ENCODE measurements at regions not wholly inside any gene's neighbourhood (a gene's known extent, or its start where the extent isn't known, plus 50 kb on each side); places are given as distances from the start of the nearest gene placed in this dataset.

DNA sequence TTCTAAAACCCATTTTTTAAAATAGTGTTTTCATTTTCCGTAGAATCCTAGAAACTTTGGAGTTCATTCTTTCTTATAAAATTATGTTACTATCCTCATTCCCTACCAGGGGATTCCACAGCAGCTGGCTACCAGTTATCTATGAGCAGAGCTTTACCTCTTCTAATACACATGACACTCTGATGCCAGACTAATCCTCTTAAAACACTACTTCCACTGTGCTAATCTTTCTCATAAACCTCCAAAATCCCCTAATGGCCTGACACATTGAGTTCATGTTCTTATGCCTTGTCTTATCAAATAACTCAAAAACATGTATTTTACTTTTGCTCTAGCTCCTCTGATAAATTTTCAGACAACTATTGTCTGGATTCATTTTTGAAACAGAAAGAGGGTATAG is 633.6 kb upstream of the FTMT start:
- TF ChIP-seq, protein P1, sequence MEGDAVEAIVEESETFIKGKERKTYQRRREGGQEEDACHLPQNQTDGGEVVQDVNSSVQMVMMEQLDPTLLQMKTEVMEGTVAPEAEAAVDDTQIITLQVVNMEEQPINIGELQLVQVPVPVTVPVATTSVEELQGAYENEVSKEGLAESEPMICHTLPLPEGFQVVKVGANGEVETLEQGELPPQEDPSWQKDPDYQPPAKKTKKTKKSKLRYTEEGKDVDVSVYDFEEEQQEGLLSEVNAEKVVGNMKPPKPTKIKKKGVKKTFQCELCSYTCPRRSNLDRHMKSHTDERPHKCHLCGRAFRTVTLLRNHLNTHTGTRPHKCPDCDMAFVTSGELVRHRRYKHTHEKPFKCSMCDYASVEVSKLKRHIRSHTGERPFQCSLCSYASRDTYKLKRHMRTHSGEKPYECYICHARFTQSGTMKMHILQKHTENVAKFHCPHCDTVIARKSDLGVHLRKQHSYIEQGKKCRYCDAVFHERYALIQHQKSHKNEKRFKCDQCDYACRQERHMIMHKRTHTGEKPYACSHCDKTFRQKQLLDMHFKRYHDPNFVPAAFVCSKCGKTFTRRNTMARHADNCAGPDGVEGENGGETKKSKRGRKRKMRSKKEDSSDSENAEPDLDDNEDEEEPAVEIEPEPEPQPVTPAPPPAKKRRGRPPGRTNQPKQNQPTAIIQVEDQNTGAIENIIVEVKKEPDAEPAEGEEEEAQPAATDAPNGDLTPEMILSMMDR (IDR thresholded peaks at IDR 0.05; ENCODE audit: low read depth, low read length): no peak
- no peak overlapping the region for H3K4me3 ChIP-seq (ENCODE audit: low read depth, low read length)

DNA sequence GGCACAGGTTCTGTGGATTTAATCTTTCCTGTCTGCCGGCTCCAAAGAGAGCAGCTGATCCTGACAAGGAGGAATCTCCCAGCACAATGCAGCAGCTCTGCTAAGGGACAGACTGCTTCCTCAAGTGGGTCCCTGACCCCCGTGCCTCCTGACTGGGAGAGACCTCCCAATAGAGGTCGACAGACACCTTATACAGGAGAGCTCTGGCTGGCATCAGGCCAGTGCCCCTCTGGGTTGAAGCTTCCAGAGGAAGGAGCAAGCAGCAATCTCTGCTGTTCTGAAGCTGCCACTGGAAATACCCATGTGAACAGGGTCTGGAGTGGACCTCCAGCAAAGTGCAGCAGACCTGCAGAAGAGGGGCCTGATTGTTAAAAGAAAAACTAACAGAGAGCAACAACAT is 630.2 kb upstream of the FTMT start:
- TF ChIP-seq, protein P1 (IDR thresholded peaks at IDR 0.05; ENCODE audit: low read depth, low read length): no peak
- no peak overlapping the region for H3K4me3 ChIP-seq (ENCODE audit: low read depth, low read length)

DNA sequence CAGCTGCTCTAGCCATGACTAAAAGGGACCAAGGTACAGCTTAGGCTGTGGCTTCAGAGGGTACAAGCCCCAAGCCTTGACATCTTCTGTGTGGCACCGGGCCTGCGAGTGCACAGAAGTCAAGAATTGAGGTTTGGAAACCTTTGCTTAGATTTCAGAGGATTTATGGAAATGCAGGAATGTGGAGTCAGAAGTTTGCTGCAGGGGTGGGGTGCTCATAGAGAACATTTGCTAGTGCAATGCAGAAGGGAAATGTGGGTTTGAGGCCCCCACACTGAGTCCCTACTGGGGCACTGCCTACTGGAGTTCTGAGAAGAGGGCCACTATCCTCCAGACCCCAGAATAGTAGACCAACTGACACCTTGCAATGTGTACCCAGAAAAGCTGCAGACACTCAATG is 624.9 kb upstream of the FTMT start:
- TF ChIP-seq, protein P1 (IDR thresholded peaks at IDR 0.05; ENCODE audit: low read depth, low read length): no peak
- no peak overlapping the region for H3K4me3 ChIP-seq (ENCODE audit: low read depth, low read length)

DNA sequence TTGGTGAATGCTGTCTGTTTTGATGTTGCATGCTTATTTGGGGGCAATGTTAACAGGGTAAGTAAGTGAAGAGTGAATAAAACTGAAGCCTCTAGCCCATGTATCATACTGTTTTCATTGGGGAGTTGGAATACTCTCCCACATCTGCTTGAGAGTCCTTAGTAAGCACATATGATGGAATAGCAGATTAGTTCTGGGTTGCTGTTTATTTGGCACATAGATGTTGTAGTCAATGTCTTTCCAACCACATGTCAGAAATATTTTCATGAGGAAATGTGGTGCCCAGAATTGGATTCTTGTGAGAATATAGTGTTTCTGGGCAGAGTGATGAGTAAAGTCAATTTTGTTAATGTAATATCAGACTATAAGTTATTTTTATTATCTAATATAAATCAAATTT is 611.7 kb upstream of the FTMT start:
- TF ChIP-seq, protein P1 (IDR thresholded peaks at IDR 0.05; ENCODE audit: low read depth, low read length): no peak
- no peak overlapping the region for H3K4me3 ChIP-seq (ENCODE audit: low read depth, low read length)

DNA sequence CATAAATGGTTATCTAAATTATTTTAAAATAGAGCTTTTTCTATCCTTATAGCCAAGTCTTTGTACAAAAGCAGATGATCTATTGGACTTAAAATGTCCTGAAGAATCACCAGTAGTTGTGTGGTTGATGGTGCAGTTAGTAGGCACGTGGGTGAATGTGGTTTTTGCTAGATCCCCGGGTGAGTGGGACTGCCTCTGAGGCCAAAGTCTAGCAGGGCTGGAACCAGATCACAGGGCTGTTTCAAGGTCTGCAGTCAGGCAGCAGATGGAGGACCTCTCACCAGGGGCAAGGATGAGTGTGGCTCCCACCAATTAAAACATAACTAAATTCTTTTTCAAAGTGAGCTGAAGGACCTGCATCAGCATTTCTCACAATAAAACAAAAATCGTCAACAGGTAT is 604.7 kb upstream of the FTMT start:
- TF ChIP-seq, protein P1 (IDR thresholded peaks at IDR 0.05; ENCODE audit: low read depth, low read length): no peak
- no peak overlapping the region for H3K4me3 ChIP-seq (ENCODE audit: low read depth, low read length)

DNA sequence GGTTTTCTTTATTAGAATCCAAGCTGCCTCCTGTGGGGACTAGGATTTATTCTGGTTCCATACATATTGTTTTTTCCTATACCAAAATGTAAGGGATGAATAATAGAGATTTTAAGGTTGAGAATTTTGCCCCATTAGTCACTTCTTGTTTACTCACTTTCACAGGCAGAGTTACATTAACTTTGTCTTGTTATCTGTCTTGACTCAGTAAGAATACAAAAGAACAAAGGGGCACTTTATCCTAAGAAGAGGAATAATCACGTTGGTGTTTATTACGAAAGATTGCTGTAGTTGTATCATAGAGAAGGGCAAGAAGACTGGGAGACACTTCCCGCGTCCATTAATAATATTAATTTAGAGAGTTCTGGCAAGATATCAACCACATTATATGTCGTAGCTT is 599.7 kb upstream of the FTMT start:
- H3K4me3 ChIP-seq (ENCODE audit: low read depth, low read length): no peak overlapping the region
- TF ChIP-seq, protein P1 (IDR thresholded peaks at IDR 0.05; ENCODE audit: low read depth, low read length): no peak

DNA sequence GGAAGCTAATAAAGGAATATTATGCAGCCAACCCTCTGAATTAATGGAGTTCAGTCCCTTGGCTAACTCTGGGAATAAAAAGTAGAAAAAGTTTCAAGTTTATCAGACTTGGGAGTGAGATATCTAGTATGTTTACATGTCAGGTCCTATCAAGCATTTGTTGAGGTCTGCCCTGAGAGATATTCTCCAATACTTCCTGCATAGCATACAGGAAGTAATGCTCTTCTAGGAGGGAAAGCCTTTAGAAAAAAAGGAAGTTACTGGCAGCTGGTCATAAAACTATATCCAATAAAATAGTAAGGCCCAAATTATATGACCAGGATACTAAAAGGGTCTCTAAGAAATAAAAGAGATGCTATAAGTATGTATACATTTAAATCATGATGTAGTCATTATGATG is 594.1 kb upstream of the FTMT start:
- TF ChIP-seq, protein P1 (IDR thresholded peaks at IDR 0.05; ENCODE audit: low read depth, low read length): no peak
- H3K4me3 ChIP-seq (ENCODE audit: low read depth, low read length): no peak overlapping the region

Data from WI38 (cell line).